Glutamatergic neuron (in vitro differentiated cells): ENCODE measurements at regions not wholly inside any gene's neighbourhood (a gene's known extent, or its start where the extent isn't known, plus 50 kb on each side); places are given as distances from the start of the nearest gene placed in this dataset.

Experiments used
- DNase-seq: peaks from one replicate; pipeline ENCODE4 v3.0.0; 2022
- H3K27ac Mint-ChIP-seq: one replicate; pipeline ENCODE4 v1.8.0; 2020; ENCODE audit warnings: mild to moderate bottlenecking, mixed read lengths, inconsistent platforms; ENCODE audit not compliant: unreplicated experiment
- H3K27me3 Mint-ChIP-seq: one replicate; pipeline ENCODE4 v1.8.0; 2020; ENCODE audit warnings: mild to moderate bottlenecking, moderate library complexity, mixed read lengths, inconsistent platforms; ENCODE audit not compliant: unreplicated experiment
- H3K36me3 Mint-ChIP-seq: one replicate; pipeline ENCODE4 v1.8.0; 2020; ENCODE audit warnings: mild to moderate bottlenecking, mixed read lengths, inconsistent platforms; ENCODE audit not compliant: unreplicated experiment
- H3K4me1 Mint-ChIP-seq: one replicate; pipeline ENCODE4 v1.8.0; 2020; ENCODE audit warnings: mild to moderate bottlenecking, low read depth, mixed read lengths, inconsistent platforms; ENCODE audit not compliant: unreplicated experiment
- H3K4me3 Mint-ChIP-seq: one replicate; pipeline ENCODE4 v1.8.0; 2020; ENCODE audit warnings: mild to moderate bottlenecking, mixed read lengths, inconsistent platforms; ENCODE audit not compliant: unreplicated experiment
- H3K9me3 Mint-ChIP-seq: one replicate; pipeline ENCODE4 v1.8.0; 2020; ENCODE audit warnings: mild to moderate bottlenecking, moderate library complexity, mixed read lengths, inconsistent platforms; ENCODE audit not compliant: unreplicated experiment
- CTCF ChIP-seq: fragments of 200-600 bp; sonication (generic); IDR thresholded peaks from one replicate; pipeline ENCODE4 v1.5.0; 2021; ENCODE audit not compliant: partially characterized antibody, unreplicated experiment

- no peak for DNase-seq
- peaks cover 4% of the 10 kb centered on the region for H3K9me3 Mint-ChIP-seq
- no peak for TF ChIP-seq CTCF
- H3K36me3 Mint-ChIP-seq = no peaks in the 10 kb centered on the region
- H3K27me3 Mint-ChIP-seq = peaks cover 9% of the 10 kb centered on the region
- H3K27ac Mint-ChIP-seq = no peak overlapping the region
- no peak overlapping the region for H3K4me3 Mint-ChIP-seq
- peaks cover 20% of the 10 kb centered on the region for H3K4me1 Mint-ChIP-seq
These were observed 145.0 kb upstream of the COL5A1 start for GRCh38 chr9:134496413-134497282.

- peaks cover 4% of the 10 kb centered on the region for H3K9me3 Mint-ChIP-seq
- no peak for TF ChIP-seq CTCF
- H3K4me3 Mint-ChIP-seq = no peak overlapping the region
- no peaks in the 10 kb centered on the region for H3K36me3 Mint-ChIP-seq
- peaks cover 6% of the 10 kb centered on the region for H3K27me3 Mint-ChIP-seq
- peaks cover 13% of the 10 kb centered on the region for H3K4me1 Mint-ChIP-seq
- H3K27ac Mint-ChIP-seq = no peak overlapping the region
- no peak for DNase-seq
These were observed 144.2 kb upstream of the COL5A1 start for GRCh38 chr9:134497283-134497860.

GRCh38 chr9:134498814-134499166, 142.8 kb upstream of the COL5A1 start:
- DNase-seq = no peak
- H3K4me3 Mint-ChIP-seq = no peak overlapping the region
- peaks cover 3% of the 10 kb centered on the region for H3K9me3 Mint-ChIP-seq
- H3K27ac Mint-ChIP-seq = no peak overlapping the region
- no peaks in the 10 kb centered on the region for H3K36me3 Mint-ChIP-seq
- peaks cover 2% of the 10 kb centered on the region for H3K27me3 Mint-ChIP-seq
- no peak for TF ChIP-seq CTCF
- peaks cover 5% of the 10 kb centered on the region for H3K4me1 Mint-ChIP-seq

DNA sequence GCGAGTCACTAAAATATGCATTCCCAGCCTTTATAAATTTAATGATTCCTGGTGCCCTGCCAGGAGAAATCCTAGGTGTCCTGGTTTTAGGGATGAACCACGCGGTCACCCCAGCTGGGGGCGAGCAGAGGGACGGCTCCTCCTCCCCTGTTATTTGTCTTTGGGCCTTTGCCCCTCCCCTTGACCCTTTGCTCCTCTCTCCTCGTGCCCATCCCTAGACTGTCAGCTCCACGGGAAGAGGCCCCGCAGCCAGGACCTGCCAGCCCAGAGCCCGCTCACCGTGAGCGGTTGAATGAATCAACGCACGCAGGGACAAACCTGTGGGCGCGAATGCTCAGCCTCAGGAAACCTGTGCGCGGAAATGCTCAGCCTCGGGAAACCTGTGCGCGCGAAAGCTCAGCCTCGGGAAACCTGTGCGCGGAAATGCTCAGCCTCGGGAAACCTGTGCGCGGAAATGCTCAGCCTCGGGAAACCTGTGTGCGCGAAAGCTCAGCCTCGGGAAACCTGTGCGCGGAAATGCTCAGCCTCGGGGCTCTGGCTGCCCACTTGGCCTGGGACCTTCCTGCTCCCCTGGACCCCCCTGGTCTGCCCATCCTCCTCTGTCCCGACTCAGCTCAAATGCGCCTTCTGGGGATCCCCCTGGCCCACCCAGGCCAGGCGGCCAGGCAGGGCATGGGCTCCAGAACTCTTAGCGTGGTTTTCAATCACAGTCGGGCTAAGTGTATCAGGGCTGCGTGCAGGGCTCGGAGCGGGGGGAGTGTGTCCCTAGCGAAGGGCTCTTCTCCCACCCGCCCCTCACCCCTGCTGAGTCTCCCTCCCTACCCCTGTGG, 140.5 kb upstream of the COL5A1 start:
- DNase-seq = no peak
- TF ChIP-seq CTCF = no peak

More for the DNA sequence above, 140.5 kb upstream of the COL5A1 start:
- Mint-ChIP-seq H3K36me3 (no peaks in the 10 kb centered on the region), H3K4me3 (no peak overlapping the region), H3K9me3 (peaks cover 1% of the 10 kb centered on the region), H3K27ac (no peak overlapping the region), H3K27me3 (peaks cover 2% of the 10 kb centered on the region), H3K4me1 (peaks cover 5% of the 10 kb centered on the region)
